BE2C (cell line): ENCODE measurements at regions not wholly inside any gene's neighbourhood (a gene's known extent, or its start where the extent isn't known, plus 50 kb on each side); places are given as distances from the start of the nearest gene placed in this dataset.

Source experiments
- DNase-seq: peaks from one replicate; pipeline ENCODE4 v3.0.0-alpha.2; 2020
- H3K27me3 ChIP-seq: fragments of 250-450 bp; sonication (Bioruptor Pico); 2 replicates; pipeline ENCODE4 v1.5.1; 2020; ENCODE audit warnings: mild to moderate bottlenecking
- H3K36me3 ChIP-seq: fragments of 250-450 bp; sonication (Bioruptor Pico); 2 replicates; pipeline ENCODE4 v1.5.1; 2020; ENCODE audit warnings: mild to moderate bottlenecking
- H3K4me1 ChIP-seq: fragments of 250-450 bp; sonication (Bioruptor Pico); 2 replicates; pipeline ENCODE4 v1.5.1; 2020
- H3K4me3 ChIP-seq: 2 replicates; pipeline ENCODE4 v1.5.1; 2011; ENCODE audit warnings: low read depth, low read length
- H3K9me3 ChIP-seq: fragments of 250-450 bp; sonication (Bioruptor Pico); 2 replicates; pipeline ENCODE4 v1.5.1; 2020
- CTCF ChIP-seq: IDR thresholded peaks from 2 replicates; pipeline ENCODE4 v1.5.1; 2012; ENCODE audit warnings: mild to moderate bottlenecking, low read depth, low read length

DNA sequence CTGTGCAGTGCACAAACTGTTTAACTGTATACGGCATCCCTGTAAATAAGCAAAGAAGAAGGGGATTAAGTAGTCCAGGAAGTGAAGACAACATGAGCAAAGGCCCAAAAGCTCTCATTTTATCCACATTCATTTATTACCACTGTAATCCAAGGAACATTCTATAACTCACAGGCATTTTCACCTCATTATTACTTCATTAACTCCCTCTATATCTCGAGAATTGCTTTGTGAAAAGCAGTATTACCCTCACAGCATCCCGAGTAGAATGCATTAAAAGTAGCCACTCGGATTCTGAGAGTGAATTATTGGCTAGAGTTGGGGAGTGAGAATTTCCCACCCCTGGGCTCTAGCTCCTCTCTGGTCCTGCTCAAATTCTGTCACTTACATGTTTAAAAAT, 51.0 kb upstream of the CHCHD3 start:
- H3K4me1 ChIP-seq: peaks cover 8% of the 10 kb centered on the region
- TF ChIP-seq CTCF: no peak
- DNase-seq: no peak
- H3K9me3 ChIP-seq: no peaks in the 10 kb centered on the region
- H3K27me3 ChIP-seq: no peaks in the 10 kb centered on the region
- H3K4me3 ChIP-seq: no peak overlapping the region
- H3K36me3 ChIP-seq: no peaks in the 10 kb centered on the region

GRCh38 chr7:133134810-133135209, 52.9 kb upstream of the CHCHD3 start:
- H3K9me3 ChIP-seq: no peaks in the 10 kb centered on the region
- no peak overlapping the region for H3K4me3 ChIP-seq
- no peaks in the 10 kb centered on the region for H3K27me3 ChIP-seq
- no peaks in the 10 kb centered on the region for H3K36me3 ChIP-seq
- no peak for DNase-seq
- no peak for TF ChIP-seq CTCF
- H3K4me1 ChIP-seq: peaks cover 11% of the 10 kb centered on the region

DNA sequence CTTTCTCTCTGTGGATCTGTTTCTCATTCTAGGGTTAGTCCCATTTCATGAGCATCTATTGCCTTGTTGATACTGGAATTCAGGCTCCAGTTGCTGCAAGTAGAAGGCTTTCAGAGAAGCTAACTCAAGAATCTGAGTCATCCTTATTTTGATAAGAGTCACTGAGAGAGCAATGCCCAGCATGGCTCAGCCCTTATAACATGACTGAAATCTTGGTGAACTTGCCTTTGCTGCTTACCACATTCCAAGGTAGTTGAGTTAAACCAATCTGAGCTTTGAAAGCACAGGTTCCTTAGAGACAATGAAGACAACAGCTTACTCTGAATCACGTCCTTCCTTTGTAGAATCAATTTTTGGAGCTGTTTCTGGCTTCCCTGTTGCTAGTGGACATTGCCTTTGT, 53.6 kb upstream of the CHCHD3 start:
- no peaks in the 10 kb centered on the region for H3K9me3 ChIP-seq
- no peaks in the 10 kb centered on the region for H3K27me3 ChIP-seq
- DNase-seq: no peak
- peaks cover 16% of the 10 kb centered on the region for H3K4me1 ChIP-seq
- H3K36me3 ChIP-seq: no peaks in the 10 kb centered on the region
- no peak overlapping the region for H3K4me3 ChIP-seq
- no peak for TF ChIP-seq CTCF

- peak; percentile 56 for TF ChIP-seq CTCF
- Histone ChIP-seq H3K27me3 (no peaks in the 10 kb centered on the region), H3K9me3 (no peaks in the 10 kb centered on the region), H3K4me1 (peaks cover 28% of the 10 kb centered on the region), H3K36me3 (no peaks in the 10 kb centered on the region), H3K4me3 (no peak overlapping the region)
- DNase-seq: peak; percentile 19
Measured at GRCh38 chr7:133139350-133139749, 57.5 kb upstream of the CHCHD3 start.

DNA sequence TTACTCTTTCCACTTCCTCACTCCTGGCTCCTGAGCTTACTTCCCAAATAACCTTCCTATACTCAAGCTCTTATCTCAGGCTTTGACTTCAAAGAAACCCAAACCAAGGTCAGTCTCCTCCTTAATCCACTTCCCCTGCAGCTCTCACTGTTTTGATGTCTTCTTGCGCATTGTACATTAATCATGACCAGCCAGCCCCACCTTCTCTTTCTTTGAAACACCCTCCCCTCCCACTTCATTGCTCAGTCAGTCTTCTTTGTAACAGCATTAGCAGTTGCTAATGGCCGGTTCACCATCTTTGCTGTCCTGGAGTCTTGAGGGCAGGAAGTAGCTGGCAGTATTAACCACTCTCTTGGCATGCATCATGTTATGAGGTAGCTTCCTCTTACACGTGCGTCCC, 57.9 kb upstream of the CHCHD3 start:
- H3K4me1 ChIP-seq: peaks cover 28% of the 10 kb centered on the region
- H3K4me3 ChIP-seq: no peak overlapping the region
- DNase-seq: no peak
- H3K36me3 ChIP-seq: no peaks in the 10 kb centered on the region
- TF ChIP-seq CTCF: no peak
- H3K9me3 ChIP-seq: no peaks in the 10 kb centered on the region
- H3K27me3 ChIP-seq: no peaks in the 10 kb centered on the region

- Histone ChIP-seq H3K9me3 (no peaks in the 10 kb centered on the region), H3K36me3 (no peaks in the 10 kb centered on the region), H3K4me1 (peaks cover 28% of the 10 kb centered on the region), H3K4me3 (no peak overlapping the region), H3K27me3 (no peaks in the 10 kb centered on the region)
- no peak for TF ChIP-seq CTCF
- peak; percentile 42 for DNase-seq
Measured at GRCh38 chr7:133140994-133141595, 59.2 kb upstream of the CHCHD3 start.
